ENCODE measurements at regions not wholly inside any gene's neighbourhood (a gene's known extent, or its start where the extent isn't known, plus 50 kb on each side); places are given as distances from the start of the nearest gene placed in this dataset.

DNA sequence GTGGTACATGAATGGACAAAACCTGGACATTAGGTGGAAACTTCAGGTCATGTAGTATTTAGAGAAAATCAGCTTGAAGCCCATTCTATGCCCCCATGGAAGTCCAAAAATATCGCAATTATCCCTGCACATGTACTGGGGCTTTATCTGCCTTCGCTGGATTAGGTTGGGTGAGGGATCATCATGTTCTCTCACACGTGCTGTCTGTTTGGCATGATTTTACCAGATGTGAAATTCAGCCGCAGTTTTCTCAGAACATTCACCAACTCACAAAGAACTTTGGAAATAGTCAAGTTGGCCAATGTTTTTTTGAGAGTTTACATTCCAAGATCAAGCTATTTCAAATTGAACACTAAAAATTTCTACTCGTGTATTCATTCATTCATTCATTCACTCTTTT is 459.8 kb upstream of the CITED2 start:
- no peak for ATAC-seq
- no peak for DNase-seq (ENCODE audit: extremely low read depth in 1 of 4, low spot score in 3 of 4)
- no peaks in the 10 kb centered on the region for H3K9me1 ChIP-seq (ENCODE audit: control insufficient read depth, insufficient read depth, low read length)
- no peaks in the 10 kb centered on the region; a peak in 1 of 5 replicates for H3K4me1 ChIP-seq (replicated peaks in 1 of 2; ENCODE audit: control insufficient read depth in 2 of 2, insufficient read depth in 2 of 2, low read length in 2 of 2)
- H3K9me3 ChIP-seq (replicated peaks; ENCODE audit: control insufficient read depth, insufficient read depth, low read depth, low read length): no peaks in the 10 kb centered on the region
- no peak overlapping the region for H3K9ac ChIP-seq (ENCODE audit: insufficient read depth in 1 of 2, low read depth in 2 of 2, low read length in 2 of 2)
- no peaks in the 10 kb centered on the region for H3K36me3 ChIP-seq (ENCODE audit: control insufficient read depth, insufficient read depth, low read length)
- no peak for TF ChIP-seq CXXC5 (CRISPR knock-in tag; IDR thresholded peaks at IDR 0.05)
- no peak for TF ChIP-seq ARID1B (IDR thresholded peaks at IDR 0.05)
- no peak for TF ChIP-seq BRF2 (IDR thresholded peaks at IDR 0.05; ENCODE audit: borderline replicate concordance, insufficient read depth, insufficient read length)
- TF ChIP-seq ZBTB12 (CRISPR knock-in tag; IDR thresholded peaks at IDR 0.05): no peak
- TF ChIP-seq ZNF830 (CRISPR knock-in tag; IDR thresholded peaks at IDR 0.05): no peak
- peak overlapping the region; percentile 38; the same call in 1 of the 2 replicates for H2AFZ ChIP-seq (ENCODE audit: low read depth, low read length)
- H3K4me2 ChIP-seq (ENCODE audit: insufficient read depth, low read length): no peak overlapping the region
- BruUV-seq (replicated peaks): no TSS peak
- CTCF ChIA-PET (ENCODE audit: low intra/inter-chr PET ratio): no interaction called here
- no peaks in the 10 kb centered on the region for H4K20me1 ChIP-seq (replicated peaks; ENCODE audit: control insufficient read depth, insufficient read depth, low read length)
- H3K27me3 ChIP-seq (ENCODE audit: control insufficient read depth in 2 of 2, insufficient read depth in 2 of 2, low read length in 2 of 2): no peaks in the 10 kb centered on the region
- H3K4me3 ChIP-seq: no peak overlapping the region
- H3K27ac ChIP-seq (ENCODE audit: extremely low read depth, low read depth, low read length): no peak overlapping the region
- in situ Hi-C loops (cut with MboI) (no loop called here), intact Hi-C loops (cut with micrococcal nuclease) (loop anchor here (2.0 kb wide), 1 partner anchor 69 kb away; no protein-coding TSS in a partner anchor)
- FAIRE-seq: no peak
- WGBS (ENCODE audit: insufficient coverage, low coverage, missing lambda C conversion rate): 21% methylated on average over 5 of the region's 5 CpGs
- H3K79me2 ChIP-seq (ENCODE audit: control insufficient read depth, insufficient read depth, low read length): no peaks in the 10 kb centered on the region
- POLR2A ChIA-PET: no interaction called here

All from K562 (cell line).